Keratinocyte (primary cell): ENCODE measurements at regions not wholly inside any gene's neighbourhood (a gene's known extent, or its start where the extent isn't known, plus 50 kb on each side); places are given as distances from the start of the nearest gene placed in this dataset.

Experiments used
- DNase-seq: peaks from one replicate; pipeline ENCODE4 v3.0.0-alpha.2; 2011; ENCODE audit warnings: low read depth, missing footprints, low spot score
- FAIRE-seq: peaks from 2 replicates; lab custom pipeline; 2011; peaks lifted over from hg19 to GRCh38; lab: Jason Lieb, UNC
- H2AFZ ChIP-seq: 2 replicates; pipeline ENCODE4 v1.6.0; 2012; ENCODE audit warnings: low read length, control low read depth, inconsistent platforms; ENCODE audit not compliant: control insufficient read depth
- H3K27ac ChIP-seq: 2 replicates; pipeline ENCODE4 v1.5.1; 2011; ENCODE audit warnings: low read length; ENCODE audit not compliant: control insufficient read depth, insufficient read depth
- H3K27me3 ChIP-seq: 3 replicates; pipeline ENCODE4 v1.6.0; 2011; ENCODE audit warnings: low read length; ENCODE audit not compliant: control insufficient read depth, insufficient read depth; ENCODE audit errors: extremely low read depth
- H3K36me3 ChIP-seq, 2 experiments: 2 replicates in 1 of 2; 3 replicates in 1 of 2; pipeline ENCODE4 v1.5.1; 2011; ENCODE audit warnings: low read length in 2 of 2, mild to moderate bottlenecking in 1 of 2; ENCODE audit not compliant: control insufficient read depth in 2 of 2, insufficient read depth in 2 of 2; ENCODE audit errors: extremely low read depth in 1 of 2
- H3K4me1 ChIP-seq: 3 replicates; pipeline ENCODE4 v1.5.1; 2011; ENCODE audit warnings: low read length; ENCODE audit not compliant: control insufficient read depth, insufficient read depth; ENCODE audit errors: extremely low read depth
- H3K4me2 ChIP-seq: 3 replicates; pipeline ENCODE4 v1.6.0; 2011; ENCODE audit warnings: low read depth, low read length; ENCODE audit not compliant: control insufficient read depth, insufficient read depth; ENCODE audit errors: extremely low read depth
- H3K4me3 ChIP-seq, 3 experiments: fragments of 200-600 bp in 1 of 3; sonication (generic) in 1 of 3; 2 replicates in 2 of 3; 3 replicates in 1 of 3; pipeline ENCODE4 v1.5.1; 2011 to 2016; ENCODE audit warnings: low read length in 3 of 3, mild to moderate bottlenecking in 3 of 3, control low read depth in 2 of 3, inconsistent platforms in 1 of 3, low read depth in 1 of 3, mixed read lengths in 1 of 3, mixed run types in 1 of 3, moderate library complexity in 1 of 3; ENCODE audit not compliant: control insufficient read depth in 2 of 3, insufficient read depth in 2 of 3; ENCODE audit errors: extremely low read depth in 1 of 3
- H3K79me2 ChIP-seq: 2 replicates; pipeline ENCODE4 v1.6.0; 2012; ENCODE audit warnings: low read length; ENCODE audit not compliant: control insufficient read depth, insufficient read depth
- H3K9ac ChIP-seq: 3 replicates; pipeline ENCODE4 v1.6.0; 2011; ENCODE audit warnings: low read length; ENCODE audit not compliant: control insufficient read depth, insufficient read depth; ENCODE audit errors: extremely low read depth
- H3K9me1 ChIP-seq: 3 replicates; pipeline ENCODE4 v1.6.0; 2011; ENCODE audit warnings: low read length; ENCODE audit not compliant: control insufficient read depth, insufficient read depth; ENCODE audit errors: extremely low read depth
- H3K9me3 ChIP-seq: 2 replicates; pipeline ENCODE4 v1.5.1; 2012; ENCODE audit warnings: low read depth, low read length; ENCODE audit not compliant: control insufficient read depth
- H4K20me1 ChIP-seq: 3 replicates; pipeline ENCODE4 v1.6.0; 2011; ENCODE audit warnings: low read length; ENCODE audit not compliant: control insufficient read depth, insufficient read depth; ENCODE audit errors: extremely low read depth
- CTCF ChIP-seq, 3 experiments: IDR thresholded peaks in 1 of 3; conservative IDR thresholded peaks in 1 of 3; optimal IDR thresholded peaks in 1 of 3; 2 replicates in 2 of 3; 3 replicates in 1 of 3; pipeline versions ENCODE3 to v1.5.1; 2011; ENCODE audit warnings: low read length in 3 of 3, mild to moderate bottlenecking in 3 of 3, moderate library complexity in 2 of 3, control low read depth in 1 of 3, inconsistent platforms in 1 of 3; ENCODE audit not compliant: insufficient read depth in 2 of 3; ENCODE audit errors: extremely low read depth in 1 of 3
- EZH2 ChIP-seq: IDR thresholded peaks from one replicate; pipeline ENCODE4 v1.6.1; 2012; ENCODE audit warnings: inconsistent platforms, mild to moderate bottlenecking, low read length, moderate library complexity
- dilution Hi-C: fragments of 300-500 bp; cut with MboI; formaldehyde crosslinking; loops from one replicate; pipeline ENCODE4 v1.7.0; 2020; ENCODE audit warnings: low sequenced_read_pairs; ENCODE audit not compliant: extremely low pct_ligation_motif_present

GRCh38 chr3:163538387-163538786, 1539.9 kb downstream of the SI start:
- no peak for FAIRE-seq

GRCh38 chr3:163533381-163533780, 1544.9 kb downstream of the SI start:
- no peaks in the 10 kb centered on the region for H3K9me3 ChIP-seq
- H3K27ac ChIP-seq, result no peak overlapping the region
- DNase-seq, result no peak
- H3K79me2 ChIP-seq, result no peaks in the 10 kb centered on the region
- TF ChIP-seq EZH2 (no peak), CTCF (optimal IDR thresholded peaks at IDR 0.05 in 1 of 3, IDR thresholded peaks at IDR 0.05 in 1 of 3, conservative IDR thresholded peaks at IDR 0.05 in 1 of 3; ENCODE audit: extremely low read depth in 1 of 3, insufficient read depth in 2 of 3, low read length in 3 of 3) (no peak)
- H2AFZ ChIP-seq, result no peak overlapping the region
- no peak overlapping the region for H3K4me2 ChIP-seq
- no peak overlapping the region for H3K9ac ChIP-seq
- H4K20me1 ChIP-seq, result no peaks in the 10 kb centered on the region
- FAIRE-seq, result no peak
- no peaks in the 10 kb centered on the region for H3K4me1 ChIP-seq
- H3K27me3 ChIP-seq, result no peaks in the 10 kb centered on the region
- H3K4me3 ChIP-seq, result no peak overlapping the region
- H3K9me1 ChIP-seq, result no peaks in the 10 kb centered on the region
- no peaks in the 10 kb centered on the region for H3K36me3 ChIP-seq
- dilution Hi-C loops, result no loop called here

More at GRCh38 chr3:163538387-163538786, 1539.9 kb downstream of the SI start:
- H3K36me3 ChIP-seq, result no peaks in the 10 kb centered on the region
- H4K20me1 ChIP-seq, result no peaks in the 10 kb centered on the region
- H3K9ac ChIP-seq, result no peak overlapping the region
- DNase-seq, result no peak
- H3K9me1 ChIP-seq, result no peaks in the 10 kb centered on the region
- no peak overlapping the region for H2AFZ ChIP-seq
- no peaks in the 10 kb centered on the region for H3K4me1 ChIP-seq
- no peak overlapping the region for H3K4me2 ChIP-seq
- H3K9me3 ChIP-seq, result no peaks in the 10 kb centered on the region
- dilution Hi-C loops, result no loop called here
- no peaks in the 10 kb centered on the region for H3K79me2 ChIP-seq
- no peaks in the 10 kb centered on the region for H3K27me3 ChIP-seq
- TF ChIP-seq CTCF (optimal IDR thresholded peaks at IDR 0.05 in 1 of 3, IDR thresholded peaks at IDR 0.05 in 1 of 3, conservative IDR thresholded peaks at IDR 0.05 in 1 of 3; ENCODE audit: extremely low read depth in 1 of 3, insufficient read depth in 2 of 3, low read length in 3 of 3), result no peak
- TF ChIP-seq EZH2, result no peak
- H3K4me3 ChIP-seq, result no peak overlapping the region
- no peak overlapping the region for H3K27ac ChIP-seq
